HL-60 (cell line): ENCODE measurements at regions not wholly inside any gene's neighbourhood (a gene's known extent, or its start where the extent isn't known, plus 50 kb on each side); places are given as distances from the start of the nearest gene placed in this dataset.

ENCODE experiments used
- CTCF ChIP-seq: IDR thresholded peaks from one replicate; pipeline ENCODE4 v1.5.1; 2011; ENCODE audit warnings: low read length, control low read depth, inconsistent platforms; ENCODE audit not compliant: insufficient read depth
- REST ChIP-seq: IDR thresholded peaks from 2 replicates; pipeline ENCODE4 v1.6.1; 2012; ENCODE audit warnings: low read depth; ENCODE audit not compliant: insufficient replicate concordance

- TF ChIP-seq CTCF (no peak), REST (no peak)
Measured at GRCh38 chr1:217315346-217315745, 315.5 kb downstream of the GPATCH2 start.
